MM.1S (cell line): ENCODE measurements at regions not wholly inside any gene's neighbourhood (a gene's known extent, or its start where the extent isn't known, plus 50 kb on each side); places are given as distances from the start of the nearest gene placed in this dataset.

Experiments used
- EZH2phosphoT487 ChIP-seq: fragments of 300-600 bp; sonication (generic); IDR thresholded peaks from 2 replicates; pipeline ENCODE4 v1.6.1; 2018; ENCODE audit warnings: antibody characterized with exemption, low read length
- TF ChIP-seq, protein P1 (sequence below): fragments of 300-600 bp; sonication (generic); IDR thresholded peaks from 2 replicates; pipeline ENCODE4 v1.5.1; 2016; ENCODE audit warnings: antibody characterized with exemption, low read length, mixed read lengths

DNA sequence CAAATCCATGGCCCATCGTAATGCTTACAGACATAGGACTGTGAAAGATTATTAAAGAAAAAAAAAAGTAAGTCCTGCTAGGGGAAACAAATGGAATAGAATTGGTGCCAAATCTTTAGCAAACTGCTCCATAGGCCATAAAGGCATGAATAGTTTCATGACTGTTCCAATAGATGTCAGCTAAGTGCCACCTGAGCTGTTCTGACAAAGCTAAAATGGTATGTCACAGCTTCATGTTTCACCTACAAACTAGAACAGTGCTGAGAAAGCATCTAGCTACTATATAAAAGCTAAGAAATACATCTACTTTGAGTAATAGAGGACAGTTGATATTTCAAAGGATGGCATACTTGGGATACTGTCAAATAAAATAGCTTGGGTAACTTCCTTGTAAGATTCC lies 771.6 kb upstream of the CA10 start:
- TF ChIP-seq EZH2phosphoT487, result no peak
- TF ChIP-seq, protein P1, sequence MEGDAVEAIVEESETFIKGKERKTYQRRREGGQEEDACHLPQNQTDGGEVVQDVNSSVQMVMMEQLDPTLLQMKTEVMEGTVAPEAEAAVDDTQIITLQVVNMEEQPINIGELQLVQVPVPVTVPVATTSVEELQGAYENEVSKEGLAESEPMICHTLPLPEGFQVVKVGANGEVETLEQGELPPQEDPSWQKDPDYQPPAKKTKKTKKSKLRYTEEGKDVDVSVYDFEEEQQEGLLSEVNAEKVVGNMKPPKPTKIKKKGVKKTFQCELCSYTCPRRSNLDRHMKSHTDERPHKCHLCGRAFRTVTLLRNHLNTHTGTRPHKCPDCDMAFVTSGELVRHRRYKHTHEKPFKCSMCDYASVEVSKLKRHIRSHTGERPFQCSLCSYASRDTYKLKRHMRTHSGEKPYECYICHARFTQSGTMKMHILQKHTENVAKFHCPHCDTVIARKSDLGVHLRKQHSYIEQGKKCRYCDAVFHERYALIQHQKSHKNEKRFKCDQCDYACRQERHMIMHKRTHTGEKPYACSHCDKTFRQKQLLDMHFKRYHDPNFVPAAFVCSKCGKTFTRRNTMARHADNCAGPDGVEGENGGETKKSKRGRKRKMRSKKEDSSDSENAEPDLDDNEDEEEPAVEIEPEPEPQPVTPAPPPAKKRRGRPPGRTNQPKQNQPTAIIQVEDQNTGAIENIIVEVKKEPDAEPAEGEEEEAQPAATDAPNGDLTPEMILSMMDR, result no peak
